CD4-positive, CD25-positive, alpha-beta regulatory T cell (primary cell): ENCODE measurements at regions not wholly inside any gene's neighbourhood (a gene's known extent, or its start where the extent isn't known, plus 50 kb on each side); places are given as distances from the start of the nearest gene placed in this dataset.
"Not testable (repeated sequence)": the region's sequence is repeated elsewhere in the genome, so short reads cannot be mapped to it uniquely, and the experiment has no call there.

Source experiments
- ATAC-seq, 2 donors: fragments of 150-1000 bp; cut with Tn5 transposase; one replicate each; pipeline ENCODE4 v1.10.0; 2021; ENCODE audit warnings: low read depth in 2 of 2, moderate number of reproducible peaks in 2 of 2, moderate library complexity in 1 of 2
- DNase-seq, 3 donors: peaks; one replicate each; pipeline versions ENCODE4 v3.0.0 to v3.0.0-alpha.2; 2012 to 2022; ENCODE audit warnings: mixed read lengths in 1 of 3
- H3K27ac ChIP-seq: one replicate; pipeline ENCODE4 v1.7.0; 2013; ENCODE audit warnings: mild to moderate bottlenecking, low read length; ENCODE audit not compliant: insufficient read depth, poor library complexity, severe bottlenecking
- H3K27me3 ChIP-seq: one replicate; pipeline ENCODE4 v1.7.0; 2013; ENCODE audit warnings: low read length; ENCODE audit not compliant: control insufficient read depth, insufficient read depth
- H3K36me3 ChIP-seq: one replicate; pipeline ENCODE4 v1.7.0; 2013; ENCODE audit warnings: mild to moderate bottlenecking, low read length, moderate library complexity; ENCODE audit not compliant: control insufficient read depth, insufficient read depth
- H3K4me1 ChIP-seq: 2 replicates; pipeline ENCODE4 v1.7.0; 2013; ENCODE audit warnings: mild to moderate bottlenecking, low read length; ENCODE audit not compliant: insufficient read depth, control insufficient read depth, poor library complexity, severe bottlenecking
- H3K4me3 ChIP-seq: one replicate; pipeline ENCODE4 v1.7.0; 2013; ENCODE audit warnings: low read depth, mild to moderate bottlenecking, low read length, moderate library complexity
- H3K9me3 ChIP-seq, 2 experiments: 1 replicate in 1 of 2; 2 replicates in 1 of 2; pipeline ENCODE4 v1.7.0; 2013; ENCODE audit warnings: low read length in 2 of 2, mild to moderate bottlenecking in 1 of 2, moderate library complexity in 1 of 2; ENCODE audit not compliant: control insufficient read depth in 2 of 2
- H3K27ac Mint-ChIP-seq, 3 donors: one replicate each; pipeline ENCODE4 v1.8.0; 2020 to 2022; ENCODE audit warnings: mild to moderate bottlenecking in 3 of 3, mixed read lengths in 3 of 3, moderate library complexity in 2 of 3
- H3K27me3 Mint-ChIP-seq: one replicate; pipeline ENCODE4 v1.8.0; 2022; ENCODE audit warnings: mild to moderate bottlenecking, mixed read lengths
- H3K36me3 Mint-ChIP-seq: one replicate; pipeline ENCODE4 v1.8.0; 2020; ENCODE audit warnings: mixed read lengths
- H3K4me1 Mint-ChIP-seq, 4 donors: one replicate each; pipeline ENCODE4 v1.8.0; 2020 to 2022; ENCODE audit warnings: mixed read lengths in 4 of 4, mild to moderate bottlenecking in 1 of 4
- H3K4me3 Mint-ChIP-seq, 4 donors: one replicate each; pipeline ENCODE4 v1.8.0; 2020 to 2022; ENCODE audit warnings: mild to moderate bottlenecking in 4 of 4, mixed read lengths in 4 of 4, moderate library complexity in 3 of 4
- H3K9me3 Mint-ChIP-seq, 7 donors: one replicate each; pipeline ENCODE4 v1.8.0; 2020 to 2022; ENCODE audit warnings: mixed read lengths in 7 of 7, mild to moderate bottlenecking in 3 of 7, moderate library complexity in 2 of 7

- not testable (repeated sequence) for H3K4me3 ChIP-seq, H3K27me3 ChIP-seq, H3K4me3 Mint-ChIP-seq, H3K36me3 ChIP-seq, H3K27ac ChIP-seq, H3K27me3 Mint-ChIP-seq, DNase-seq, H3K27ac Mint-ChIP-seq, ATAC-seq, H3K4me1 ChIP-seq, H3K9me3 ChIP-seq, H3K4me1 Mint-ChIP-seq, H3K36me3 Mint-ChIP-seq
- H3K9me3 Mint-ChIP-seq = peaks cover 0 to 11% (median 0%) of the 10 kb centered on the region in 7 donors
Observed at GRCh38 chr6:168840932-168841331, 399.9 kb downstream of the SMOC2 start.

GRCh38 chr6:168840299-168840698 lies 399.3 kb downstream of the SMOC2 start:
- H3K36me3 ChIP-seq, ATAC-seq, H3K4me3 Mint-ChIP-seq, H3K4me3 ChIP-seq, H3K27ac Mint-ChIP-seq, H3K27me3 ChIP-seq, H3K36me3 Mint-ChIP-seq, H3K27me3 Mint-ChIP-seq, H3K27ac ChIP-seq, H3K9me3 ChIP-seq, H3K4me1 Mint-ChIP-seq, H3K4me1 ChIP-seq, DNase-seq: not testable (repeated sequence)
- peaks cover 0 to 11% (median 0%) of the 10 kb centered on the region in 7 donors for H3K9me3 Mint-ChIP-seq

GRCh38 chr6:168838037-168838399 lies 397.0 kb downstream of the SMOC2 start:
- DNase-seq (no peak), ATAC-seq (no peak)
- no peak overlapping the region for H3K27ac ChIP-seq
- H3K36me3 ChIP-seq = no peaks in the 10 kb centered on the region
- Mint-ChIP-seq H3K36me3 (no peaks in the 10 kb centered on the region), H3K27ac (no peak overlapping the region), H3K4me1 (peaks cover 0 to 2% (median 0%) of the 10 kb centered on the region in 4 donors), H3K4me3 (no peak overlapping the region), H3K9me3 (peaks cover 0 to 11% (median 0%) of the 10 kb centered on the region in 7 donors), H3K27me3 (no peaks in the 10 kb centered on the region)
- no peaks in the 10 kb centered on the region for H3K27me3 ChIP-seq
- no peak overlapping the region for H3K4me3 ChIP-seq
- H3K4me1 ChIP-seq = no peaks in the 10 kb centered on the region
- H3K9me3 ChIP-seq = no peaks in the 10 kb centered on the region

DNA sequence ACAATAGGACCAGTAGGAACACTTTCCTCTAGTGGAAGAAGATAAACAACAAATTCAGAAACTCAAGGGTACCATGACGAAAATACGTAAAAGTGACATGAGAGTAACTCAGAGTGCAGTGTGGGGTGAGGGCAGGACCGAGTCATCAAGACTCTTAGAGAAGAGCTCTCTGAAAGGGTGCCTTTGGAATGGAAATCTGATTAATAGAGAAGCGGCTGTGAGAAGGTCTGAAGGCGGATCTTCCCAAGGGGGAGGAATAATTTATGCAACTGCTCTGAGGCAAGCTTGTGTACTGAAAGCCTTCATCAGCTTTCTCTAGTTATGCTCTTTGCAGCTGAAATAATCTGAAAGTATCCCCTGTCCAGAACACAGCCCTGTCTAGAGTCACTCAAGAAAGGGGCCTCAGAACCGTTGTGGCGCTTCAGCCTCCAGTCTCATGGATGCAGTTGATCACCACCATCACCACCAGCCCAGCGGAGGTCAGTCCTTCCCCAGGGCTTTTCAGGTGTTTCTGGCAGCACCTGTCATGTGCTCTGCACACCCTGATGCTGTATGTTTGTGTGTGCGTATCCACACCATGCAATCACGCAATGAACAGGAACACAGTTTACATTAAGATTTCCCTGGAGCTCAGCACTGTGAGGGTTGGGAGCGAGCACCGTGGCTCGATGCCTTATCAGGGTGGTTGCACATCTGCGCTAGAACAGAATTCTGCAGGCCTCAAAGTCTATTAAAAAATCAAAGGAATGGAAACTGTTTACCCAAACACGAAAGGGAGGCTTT lies 396.5 kb downstream of the SMOC2 start:
- no peak overlapping the region for H3K27ac Mint-ChIP-seq
- ATAC-seq (no peak), DNase-seq (no peak)
- Histone ChIP-seq H3K4me3 (no peak overlapping the region), H3K27me3 (no peaks in the 10 kb centered on the region), H3K9me3 (no peaks in the 10 kb centered on the region), H3K27ac (no peak overlapping the region), H3K4me1 (no peaks in the 10 kb centered on the region), H3K36me3 (no peaks in the 10 kb centered on the region)
- H3K4me1 Mint-ChIP-seq = peaks cover 0 to 2% (median 0%) of the 10 kb centered on the region in 4 donors
- no peaks in the 10 kb centered on the region for H3K36me3 Mint-ChIP-seq
- no peaks in the 10 kb centered on the region for H3K27me3 Mint-ChIP-seq
- H3K4me3 Mint-ChIP-seq = no peak overlapping the region
- peaks cover 0 to 11% (median 0%) of the 10 kb centered on the region in 7 donors for H3K9me3 Mint-ChIP-seq

- H3K4me3 ChIP-seq = no peak overlapping the region
- no peaks in the 10 kb centered on the region for H3K36me3 ChIP-seq
- Mint-ChIP-seq H3K4me3 (no peak overlapping the region), H3K27ac (no peak overlapping the region), H3K4me1 (peaks cover 0 to 2% (median 0%) of the 10 kb centered on the region in 4 donors), H3K27me3 (no peaks in the 10 kb centered on the region), H3K36me3 (no peaks in the 10 kb centered on the region), H3K9me3 (peaks cover 0 to 10% (median 0%) of the 10 kb centered on the region in 7 donors)
- ATAC-seq (no peak), DNase-seq (no peak)
- no peaks in the 10 kb centered on the region for H3K9me3 ChIP-seq
- no peaks in the 10 kb centered on the region for H3K4me1 ChIP-seq
- no peaks in the 10 kb centered on the region for H3K27me3 ChIP-seq
- no peak overlapping the region for H3K27ac ChIP-seq
Observed at GRCh38 chr6:168835991-168836390, 395.0 kb downstream of the SMOC2 start.

DNA sequence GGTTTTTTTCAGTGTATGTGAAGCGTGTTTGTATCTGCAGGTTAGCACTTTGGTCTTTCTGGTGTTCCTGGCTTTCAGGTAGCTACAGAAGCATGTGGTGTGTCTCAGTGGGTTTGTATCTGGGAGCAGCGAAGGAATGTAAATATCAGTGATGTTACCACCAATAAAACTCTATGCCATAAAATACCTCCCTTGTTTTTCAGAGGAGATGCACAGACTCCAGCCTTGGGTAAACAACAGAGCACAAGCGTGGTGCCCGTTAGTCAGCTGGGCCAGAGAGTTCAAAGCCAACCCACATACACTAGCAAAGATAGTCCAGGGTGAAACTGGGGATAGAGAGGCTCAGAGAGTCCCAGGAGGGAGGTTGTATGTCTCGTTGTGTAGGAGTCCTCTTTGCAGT lies 393.8 kb downstream of the SMOC2 start:
- H3K36me3 Mint-ChIP-seq = no peaks in the 10 kb centered on the region

DNA sequence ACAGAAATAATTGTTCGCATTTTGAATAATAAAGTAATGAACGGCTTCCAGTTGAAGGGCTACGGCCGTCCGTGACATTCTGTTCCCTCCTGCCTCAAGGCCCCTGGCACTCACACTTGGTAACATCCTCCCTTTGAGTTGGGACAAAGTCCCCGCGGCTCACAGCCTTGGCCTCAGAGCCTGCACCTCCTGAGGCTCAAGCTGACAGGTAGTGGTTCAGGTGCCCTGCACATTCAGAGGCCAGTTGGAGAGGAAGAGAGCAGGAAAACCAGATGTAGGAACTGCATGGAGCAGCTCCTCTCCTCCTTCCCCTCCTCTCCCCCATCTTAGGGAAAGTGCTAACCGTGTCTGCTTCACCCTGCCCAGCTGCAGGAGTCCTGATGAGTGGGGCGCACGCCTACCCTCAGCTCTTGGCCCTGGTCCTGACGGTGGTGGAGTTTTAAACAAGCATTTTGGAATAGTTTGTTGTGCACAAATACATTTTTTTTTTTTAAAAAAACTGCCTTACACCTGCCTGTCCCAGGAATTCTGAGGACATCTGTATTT lies 393.1 kb downstream of the SMOC2 start:
- Mint-ChIP-seq H3K27me3 (no peaks in the 10 kb centered on the region), H3K4me3 (no peak overlapping the region), H3K4me1 (peaks cover 0 to 2% (median 0%) of the 10 kb centered on the region in 4 donors), H3K9me3 (peaks cover 0 to 6% (median 0%) of the 10 kb centered on the region in 7 donors), H3K36me3 (no peaks in the 10 kb centered on the region), H3K27ac (no peak overlapping the region)
- Histone ChIP-seq H3K36me3 (no peaks in the 10 kb centered on the region), H3K4me3 (no peak overlapping the region), H3K9me3 (no peaks in the 10 kb centered on the region), H3K27me3 (no peaks in the 10 kb centered on the region), H3K27ac (no peak overlapping the region), H3K4me1 (no peaks in the 10 kb centered on the region)
- DNase-seq = no peak
- ATAC-seq = no peak

More for the DNA sequence above, 393.8 kb downstream of the SMOC2 start:
- Histone ChIP-seq H3K9me3 (no peaks in the 10 kb centered on the region), H3K4me1 (no peaks in the 10 kb centered on the region), H3K36me3 (no peaks in the 10 kb centered on the region), H3K27me3 (no peaks in the 10 kb centered on the region), H3K4me3 (no peak overlapping the region), H3K27ac (no peak overlapping the region)
- no peak overlapping the region for H3K27ac Mint-ChIP-seq
- peaks cover 0 to 9% (median 0%) of the 10 kb centered on the region in 7 donors for H3K9me3 Mint-ChIP-seq
- ATAC-seq (no peak), DNase-seq (no peak)
- H3K4me1 Mint-ChIP-seq = peaks cover 0 to 2% (median 0%) of the 10 kb centered on the region in 4 donors
- H3K27me3 Mint-ChIP-seq = no peaks in the 10 kb centered on the region
- H3K4me3 Mint-ChIP-seq = no peak overlapping the region

GRCh38 chr6:168828800-168829199 lies 387.8 kb downstream of the SMOC2 start:
- peaks cover 5% of the 10 kb centered on the region for H3K27me3 Mint-ChIP-seq
- Histone ChIP-seq H3K4me1 (no peaks in the 10 kb centered on the region), H3K4me3 (no peak overlapping the region), H3K27ac (no peak overlapping the region), H3K27me3 (no peaks in the 10 kb centered on the region), H3K36me3 (no peaks in the 10 kb centered on the region), H3K9me3 (no peaks in the 10 kb centered on the region)
- H3K36me3 Mint-ChIP-seq = no peaks in the 10 kb centered on the region
- no peak for ATAC-seq
- no peaks in the 10 kb centered on the region for H3K4me1 Mint-ChIP-seq
- H3K27ac Mint-ChIP-seq = no peak overlapping the region
- no peak for DNase-seq
- no peaks in the 10 kb centered on the region for H3K9me3 Mint-ChIP-seq
- no peak overlapping the region for H3K4me3 Mint-ChIP-seq
